Mucosa of rectum (tissue), 2 donors: ENCODE measurements at regions not wholly inside any gene's neighbourhood (a gene's known extent, or its start where the extent isn't known, plus 50 kb on each side); places are given as distances from the start of the nearest gene placed in this dataset.

Experiments
- H3K27ac ChIP-seq, 2 donors: one replicate each; pipeline ENCODE4 v1.7.0; 2013; ENCODE audit warnings: inconsistent platforms in 2 of 2, low read depth in 2 of 2, low read length in 2 of 2
- H3K27me3 ChIP-seq, 2 donors: one replicate each; pipeline ENCODE4 v1.7.0; 2013; ENCODE audit warnings: low read length in 2 of 2; ENCODE audit not compliant: control insufficient read depth in 2 of 2, insufficient read depth in 2 of 2
- H3K36me3 ChIP-seq, 2 donors: one replicate each; pipeline ENCODE4 v1.7.0; 2013; ENCODE audit warnings: low read length in 2 of 2; ENCODE audit not compliant: control insufficient read depth in 2 of 2, insufficient read depth in 2 of 2
- H3K4me1 ChIP-seq, 2 donors: one replicate each; pipeline ENCODE4 v1.7.0; 2013; ENCODE audit warnings: low read length in 2 of 2, mild to moderate bottlenecking in 1 of 2; ENCODE audit not compliant: control insufficient read depth in 2 of 2, insufficient read depth in 2 of 2
- H3K4me3 ChIP-seq, 2 donors: one replicate each; pipeline ENCODE4 v1.7.0; 2013; ENCODE audit warnings: low read length in 2 of 2
- H3K9ac ChIP-seq, 2 donors: one replicate each; pipeline ENCODE4 v1.7.0; 2013; ENCODE audit warnings: low read length in 2 of 2, low read depth in 1 of 2, mild to moderate bottlenecking in 1 of 2
- H3K9me3 ChIP-seq, 2 donors: one replicate each; pipeline ENCODE4 v1.7.0; 2013; ENCODE audit warnings: low read length in 2 of 2; ENCODE audit not compliant: control insufficient read depth in 2 of 2
- donor health status: healthy.
- donor health status: Normal muscosa, but diverticular disease.

- no peaks in the 10 kb centered on the region for H3K9me3 ChIP-seq
- no peak overlapping the region for H3K9ac ChIP-seq
- no peaks in the 10 kb centered on the region for H3K36me3 ChIP-seq
- H3K27ac ChIP-seq = no peak overlapping the region
- peaks cover 8 to 13% of the 10 kb centered on the region in 2 donors for H3K27me3 ChIP-seq
- no peak overlapping the region for H3K4me3 ChIP-seq
- no peaks in the 10 kb centered on the region for H3K4me1 ChIP-seq
Observed at GRCh38 chr11:116537709-116538108, 235.1 kb downstream of the BUD13 start.

- no peak overlapping the region for H3K4me3 ChIP-seq
- no peak overlapping the region for H3K9ac ChIP-seq
- no peaks in the 10 kb centered on the region for H3K36me3 ChIP-seq
- H3K9me3 ChIP-seq = no peaks in the 10 kb centered on the region
- peaks cover 8 to 13% of the 10 kb centered on the region in 2 donors for H3K27me3 ChIP-seq
- no peaks in the 10 kb centered on the region for H3K4me1 ChIP-seq
- H3K27ac ChIP-seq = no peak overlapping the region
Observed at GRCh38 chr11:116537121-116537520, 235.7 kb downstream of the BUD13 start.

- Histone ChIP-seq H3K4me1 (no peaks in the 10 kb centered on the region), H3K36me3 (no peaks in the 10 kb centered on the region), H3K9ac (no peak overlapping the region), H3K27me3 (peaks cover 8 to 15% of the 10 kb centered on the region in 2 donors), H3K27ac (no peak overlapping the region), H3K4me3 (no peak overlapping the region), H3K9me3 (no peaks in the 10 kb centered on the region)
Observed at GRCh38 chr11:116536416-116536815, 236.4 kb downstream of the BUD13 start.

GRCh38 chr11:116535994-116536393, 236.8 kb downstream of the BUD13 start:
- H3K9me3 ChIP-seq = no peaks in the 10 kb centered on the region
- peaks cover 8 to 15% of the 10 kb centered on the region in 2 donors for H3K27me3 ChIP-seq
- H3K9ac ChIP-seq = no peak overlapping the region
- H3K4me1 ChIP-seq = no peaks in the 10 kb centered on the region
- no peak overlapping the region for H3K4me3 ChIP-seq
- H3K27ac ChIP-seq = no peak overlapping the region
- H3K36me3 ChIP-seq = no peaks in the 10 kb centered on the region

- Histone ChIP-seq H3K27me3 (peaks cover 14 to 18% of the 10 kb centered on the region in 2 donors), H3K4me1 (no peaks in the 10 kb centered on the region), H3K27ac (no peak overlapping the region), H3K4me3 (no peak overlapping the region), H3K36me3 (no peaks in the 10 kb centered on the region), H3K9me3 (no peaks in the 10 kb centered on the region), H3K9ac (no peak overlapping the region)
Observed at GRCh38 chr11:116535120-116535519, 237.7 kb downstream of the BUD13 start.

GRCh38 chr11:116534270-116534975, 238.4 kb downstream of the BUD13 start:
- no peak overlapping the region for H3K27ac ChIP-seq
- H3K4me3 ChIP-seq = no peak overlapping the region
- peaks cover 17 to 18% of the 10 kb centered on the region in 2 donors for H3K27me3 ChIP-seq
- no peak overlapping the region for H3K9ac ChIP-seq
- no peaks in the 10 kb centered on the region for H3K9me3 ChIP-seq
- H3K4me1 ChIP-seq = no peaks in the 10 kb centered on the region
- H3K36me3 ChIP-seq = no peaks in the 10 kb centered on the region

- Histone ChIP-seq H3K9ac (no peak overlapping the region), H3K27ac (no peak overlapping the region), H3K36me3 (no peaks in the 10 kb centered on the region), H3K9me3 (no peaks in the 10 kb centered on the region), H3K4me3 (no peak overlapping the region), H3K4me1 (no peaks in the 10 kb centered on the region), H3K27me3 (peaks cover 17 to 18% of the 10 kb centered on the region in 2 donors)
Observed at GRCh38 chr11:116533186-116533825, 239.5 kb downstream of the BUD13 start.

- peaks cover 17 to 18% of the 10 kb centered on the region in 2 donors for H3K27me3 ChIP-seq
- no peaks in the 10 kb centered on the region for H3K36me3 ChIP-seq
- H3K9ac ChIP-seq = no peak overlapping the region
- no peaks in the 10 kb centered on the region for H3K4me1 ChIP-seq
- no peaks in the 10 kb centered on the region for H3K9me3 ChIP-seq
- no peak overlapping the region for H3K4me3 ChIP-seq
- no peak overlapping the region for H3K27ac ChIP-seq
Observed at GRCh38 chr11:116532066-116532465, 240.7 kb downstream of the BUD13 start.

GRCh38 chr11:116530705-116531104, 242.1 kb downstream of the BUD13 start:
- no peaks in the 10 kb centered on the region for H3K36me3 ChIP-seq
- peaks cover 13 to 18% of the 10 kb centered on the region in 2 donors for H3K27me3 ChIP-seq
- H3K4me1 ChIP-seq = no peaks in the 10 kb centered on the region
- no peak overlapping the region for H3K4me3 ChIP-seq
- no peaks in the 10 kb centered on the region for H3K9me3 ChIP-seq
- H3K9ac ChIP-seq = no peak overlapping the region
- no peak overlapping the region for H3K27ac ChIP-seq

GRCh38 chr11:116529271-116529670, 243.5 kb downstream of the BUD13 start:
- H3K27ac ChIP-seq = no peak overlapping the region
- no peak overlapping the region for H3K4me3 ChIP-seq
- peaks cover 10 to 12% of the 10 kb centered on the region in 2 donors for H3K27me3 ChIP-seq
- no peaks in the 10 kb centered on the region for H3K36me3 ChIP-seq
- no peak overlapping the region for H3K9ac ChIP-seq
- no peaks in the 10 kb centered on the region for H3K4me1 ChIP-seq
- H3K9me3 ChIP-seq = no peaks in the 10 kb centered on the region
